Hematopoietic multipotent progenitor cell treated with erythropoietin and hydrocortisone succinate and interleukin-3 and kit ligand, for 15 days (in vitro differentiated cells): ENCODE measurements at regions not wholly inside any gene's neighbourhood (a gene's known extent, or its start where the extent isn't known, plus 50 kb on each side); places are given as distances from the start of the nearest gene placed in this dataset.
"Not testable (repeated sequence)": the region's sequence is repeated elsewhere in the genome, so short reads cannot be mapped to it uniquely, and the experiment has no call there.

Experiments
- DNase-seq: peaks from one replicate; pipeline ENCODE4 v3.0.0-alpha.2; 2015; ENCODE audit warnings: low spot score

DNA sequence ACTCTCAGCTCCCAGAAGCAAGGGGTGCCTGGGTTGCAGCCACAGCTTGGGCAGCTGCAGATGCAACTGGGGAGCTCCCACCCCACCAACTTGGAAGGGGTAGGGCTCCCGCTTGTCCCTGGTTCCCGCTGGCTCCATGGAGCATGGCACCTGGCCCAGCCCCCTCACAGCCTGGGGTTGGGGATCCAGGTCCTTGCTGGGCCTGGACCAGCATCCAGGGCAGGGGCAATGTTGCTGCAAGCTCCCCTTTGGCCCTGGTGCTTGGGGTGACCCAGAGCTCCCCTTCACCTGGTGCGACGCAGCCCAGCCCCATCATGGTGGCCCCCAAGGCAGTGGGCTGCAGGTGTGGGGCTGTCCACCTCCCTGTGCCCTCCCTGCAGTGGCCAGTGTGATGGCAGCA is 99.6 kb upstream of the FRMD4B start:
- DNase-seq = no peak

DNA sequence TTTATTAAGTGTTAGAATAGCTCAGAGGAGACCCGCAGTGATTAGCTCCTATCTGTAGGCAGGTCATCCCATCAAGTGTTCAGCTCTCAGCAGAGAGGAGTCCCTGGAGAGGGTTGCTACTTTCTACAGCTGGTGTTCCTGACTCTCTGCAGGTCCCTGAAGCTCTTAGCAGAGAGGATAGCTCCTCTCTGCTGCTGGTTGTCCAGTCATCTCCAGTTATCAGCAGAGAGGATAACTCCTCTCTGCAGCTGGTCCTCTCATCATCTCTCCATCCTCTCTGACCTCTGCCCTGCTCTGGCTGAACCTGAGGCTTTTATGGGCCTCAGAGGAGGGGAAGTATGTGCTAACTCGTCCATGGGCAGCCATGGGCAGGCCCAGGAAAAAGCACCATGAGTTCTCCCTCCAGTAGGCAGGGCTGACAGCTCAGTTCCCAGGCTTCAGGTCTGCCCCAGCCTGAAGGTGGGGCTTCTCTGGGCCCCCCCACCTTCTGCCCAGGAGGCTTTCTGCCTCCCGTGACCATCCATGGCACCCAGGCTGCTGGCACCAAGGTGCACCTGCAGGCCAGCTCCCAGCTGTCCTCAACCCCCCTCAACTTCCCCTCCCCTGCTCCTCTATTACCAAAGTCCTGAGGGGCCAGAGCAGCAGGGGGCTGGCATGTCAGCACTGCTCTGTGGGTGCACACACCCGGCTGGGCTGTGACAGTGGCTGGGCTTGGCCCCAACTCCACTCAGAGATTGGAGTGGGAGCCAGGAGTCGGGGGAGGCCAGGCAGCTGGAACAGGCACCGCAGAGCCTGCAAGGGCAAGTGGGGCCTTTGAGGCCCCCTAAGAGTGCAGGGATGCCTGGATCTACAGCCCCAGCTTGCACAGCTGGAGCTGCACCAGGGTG is 98.9 kb upstream of the FRMD4B start:
- no peak for DNase-seq

DNA sequence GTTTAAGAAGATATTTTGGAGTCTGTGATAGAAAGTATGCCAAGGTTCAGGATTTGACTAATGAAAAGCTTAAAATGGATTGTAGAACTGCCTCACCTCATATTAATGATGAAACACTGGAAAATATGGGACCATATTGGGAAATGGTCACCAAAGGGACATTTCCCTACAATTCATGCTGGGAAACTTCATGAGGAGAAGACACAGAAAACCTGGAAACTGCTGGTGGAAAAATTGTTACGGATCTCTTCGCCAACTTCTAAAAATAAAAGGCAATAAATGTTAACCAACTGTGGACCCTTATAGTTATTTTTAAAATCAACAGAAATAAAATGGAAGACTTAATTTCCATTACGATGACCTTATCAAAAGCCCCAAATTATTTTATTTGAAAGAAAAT is 97.6 kb upstream of the FRMD4B start:
- DNase-seq = no peak

DNA sequence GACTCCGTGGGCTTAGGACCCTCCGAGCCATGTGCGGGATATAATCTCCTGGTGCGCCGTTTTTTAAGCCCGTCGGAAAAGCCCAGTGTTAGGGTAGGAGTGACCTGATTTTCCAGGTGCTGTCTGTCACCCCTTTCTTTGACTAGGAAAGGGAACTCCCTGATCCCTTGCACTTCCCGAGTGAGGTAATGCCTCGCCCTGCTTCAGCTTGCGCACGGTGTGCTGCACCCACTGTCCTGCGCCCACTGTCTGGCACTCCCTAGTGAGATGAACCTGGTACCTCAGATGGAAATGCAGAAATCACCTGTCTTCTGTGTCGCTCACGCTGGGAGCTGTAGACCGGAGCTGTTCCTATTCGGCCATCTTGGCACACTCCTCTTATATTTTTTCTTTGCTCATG is 95.1 kb upstream of the FRMD4B start:
- DNase-seq = not testable (repeated sequence)

DNA sequence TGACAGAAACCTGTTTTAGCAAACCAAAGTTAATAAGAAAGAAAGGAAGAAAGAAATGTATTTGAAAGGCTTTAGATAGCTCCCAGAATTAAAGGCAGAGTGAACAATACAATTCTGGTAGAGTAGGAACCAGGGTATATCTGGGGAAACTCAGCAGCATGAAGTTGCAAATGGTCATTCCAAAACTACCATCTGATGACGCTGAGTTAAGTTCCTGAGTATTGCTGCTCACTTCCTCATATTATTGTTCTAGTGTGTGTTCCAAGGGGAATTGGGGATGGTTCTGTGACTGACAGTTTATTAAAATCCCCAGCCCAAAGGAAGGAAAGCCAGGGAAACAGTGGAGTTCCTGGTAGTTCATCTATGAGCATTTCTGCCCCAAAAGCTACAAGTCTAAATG is 88.3 kb upstream of the FRMD4B start:
- DNase-seq = no peak

DNA sequence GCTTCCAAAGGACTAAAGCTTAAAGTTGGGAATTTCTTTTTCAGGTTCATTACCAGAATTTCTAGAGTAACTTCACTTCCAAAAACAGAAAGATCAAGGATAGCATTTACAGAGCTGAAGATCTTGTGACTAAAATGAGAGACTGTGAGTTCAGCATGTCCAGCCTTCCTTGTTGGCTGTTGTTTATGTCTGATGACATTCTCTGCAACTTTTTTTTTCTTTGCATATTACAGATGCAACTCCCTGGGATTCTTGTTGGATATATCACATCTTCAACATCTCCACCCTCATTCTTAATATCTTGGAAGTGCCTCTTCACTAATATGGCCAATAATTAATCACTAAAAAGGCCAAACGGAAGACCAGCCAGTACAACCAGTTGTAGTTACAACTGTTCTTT is 86.2 kb upstream of the FRMD4B start:
- no peak for DNase-seq

DNA sequence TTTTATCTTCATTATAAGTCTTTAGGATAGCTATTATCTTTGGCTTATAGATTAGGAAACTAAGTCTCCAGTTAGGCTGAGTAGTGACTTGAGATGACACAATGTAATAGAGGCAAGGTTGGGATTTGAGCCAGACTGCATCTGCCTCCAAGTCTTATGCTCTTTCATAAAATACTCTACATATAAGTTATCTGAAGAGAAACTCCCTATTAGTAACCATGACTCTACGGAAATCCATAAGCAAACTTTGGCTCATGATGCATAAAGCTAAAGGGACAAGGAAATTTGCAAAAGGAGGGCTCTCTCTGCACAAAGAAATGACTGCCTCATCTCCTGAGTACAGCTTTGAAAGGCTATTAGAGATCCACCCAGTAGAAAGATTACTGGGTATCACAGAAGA is 77.6 kb upstream of the FRMD4B start:
- no peak for DNase-seq

DNA sequence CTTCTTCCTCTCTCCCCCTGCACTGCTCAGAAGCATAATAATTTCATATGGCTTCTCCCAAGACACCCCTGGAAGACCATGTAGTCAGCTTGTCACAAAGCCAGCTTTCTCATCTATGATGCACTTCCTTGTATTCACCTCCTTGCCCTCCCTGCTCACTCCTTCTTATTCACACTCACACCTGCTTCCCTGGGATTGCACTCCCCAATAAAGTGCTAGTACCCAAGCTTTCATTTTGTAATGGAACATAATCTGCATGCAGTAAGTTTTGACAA is 76.9 kb upstream of the FRMD4B start:
- DNase-seq = no peak

DNA sequence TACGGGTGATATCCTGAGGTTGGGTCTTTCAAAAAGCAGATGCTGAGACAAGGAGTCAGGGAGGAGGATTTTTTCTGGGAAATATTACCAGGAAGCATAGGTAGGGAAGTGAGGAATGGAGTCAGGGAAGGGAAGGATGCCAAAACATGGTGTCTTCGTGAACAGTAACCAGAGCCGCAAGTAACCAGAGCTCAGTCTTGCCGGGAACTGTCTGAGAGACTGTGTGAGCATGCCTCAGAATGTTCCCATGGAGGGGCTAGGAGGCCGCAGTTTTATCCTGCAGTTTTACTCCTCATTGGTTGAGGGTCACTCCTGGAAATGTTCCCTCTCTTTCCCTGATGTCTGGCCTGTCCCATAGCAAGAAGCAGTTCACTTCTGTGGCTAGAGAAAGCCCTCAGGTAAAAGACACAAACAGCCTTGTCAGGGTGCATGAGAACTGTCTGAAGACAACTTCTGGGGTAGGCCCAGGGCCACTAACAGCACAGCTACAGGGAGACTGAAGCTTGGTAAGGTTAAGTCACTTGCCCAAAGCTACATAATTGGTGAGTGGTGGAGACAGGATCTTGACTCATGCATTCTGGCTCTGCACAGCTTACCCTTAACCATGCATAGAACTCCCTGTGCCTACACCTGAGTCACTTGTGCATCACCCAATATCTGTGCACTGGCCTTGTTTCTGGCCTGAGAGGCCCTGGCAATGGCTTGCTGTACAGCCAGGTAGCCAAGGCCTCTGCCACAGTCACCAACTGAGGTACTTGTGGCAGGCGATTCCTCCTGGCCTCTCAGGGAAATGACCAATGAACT is 76.3 kb upstream of the FRMD4B start:
- DNase-seq = no peak

DNA sequence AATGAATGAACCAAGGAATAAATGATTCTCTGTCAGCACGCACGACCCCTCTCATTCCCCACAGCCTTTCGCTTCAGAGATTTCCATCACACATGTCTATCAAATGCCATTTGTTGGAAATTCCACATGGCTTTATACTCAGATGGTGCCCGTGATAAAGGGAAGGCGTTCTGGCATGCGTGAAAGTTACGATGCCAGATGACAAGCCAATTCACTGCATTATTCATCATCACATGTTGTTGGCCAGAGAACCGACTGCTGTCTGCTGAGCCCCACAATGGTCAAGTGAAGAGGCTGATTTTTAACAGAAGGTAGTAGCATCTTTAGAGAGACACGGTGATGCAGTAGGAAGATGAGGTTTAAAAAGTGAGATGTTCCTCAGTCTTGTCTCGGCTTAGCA is 74.1 kb upstream of the FRMD4B start:
- no peak for DNase-seq

DNA sequence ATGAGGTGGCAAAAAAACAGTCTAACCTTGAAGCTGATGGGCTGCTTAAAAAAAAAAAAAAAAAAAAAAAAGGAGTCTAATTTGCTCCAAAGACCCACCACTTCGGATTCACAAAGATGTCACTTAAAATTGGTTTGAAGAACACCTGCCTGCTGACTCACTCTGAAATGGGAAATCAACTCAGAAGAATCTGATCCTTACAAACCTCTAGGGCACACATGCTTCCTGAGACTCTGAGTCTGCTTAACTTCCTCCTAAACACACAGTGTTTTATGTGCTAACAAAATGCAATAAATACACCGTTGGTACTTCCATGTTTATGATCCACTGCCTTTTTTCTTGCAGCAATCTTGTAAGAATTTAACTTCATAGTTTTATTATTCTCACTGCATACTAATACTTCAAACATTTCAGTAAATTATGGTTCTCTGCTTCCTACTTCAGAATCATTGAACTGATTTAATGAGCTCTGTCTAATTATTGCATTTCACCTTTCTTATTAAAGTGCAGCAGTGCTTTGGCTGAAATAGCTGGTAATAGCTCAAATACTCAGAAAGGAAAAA is 73.0 kb upstream of the FRMD4B start:
- DNase-seq = no peak

DNA sequence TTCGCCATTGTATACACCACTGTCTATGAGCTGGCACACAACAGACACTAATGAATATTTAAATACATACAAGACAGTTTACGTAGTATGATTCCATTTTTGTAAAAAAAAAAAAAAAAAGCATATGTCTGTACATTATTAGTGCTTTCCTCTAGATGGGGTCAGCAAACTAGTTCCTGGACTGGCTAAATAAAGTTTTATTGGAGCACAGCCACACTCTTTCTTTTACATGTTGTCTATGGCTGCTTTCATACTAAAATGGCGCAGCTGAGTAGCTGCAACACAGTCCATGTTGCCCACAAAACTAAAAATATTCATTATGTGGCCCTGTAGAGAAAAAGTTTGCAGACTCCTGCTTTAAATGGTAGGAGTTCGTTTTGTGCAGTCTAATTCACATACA is 70.7 kb upstream of the FRMD4B start:
- DNase-seq = no peak

DNA sequence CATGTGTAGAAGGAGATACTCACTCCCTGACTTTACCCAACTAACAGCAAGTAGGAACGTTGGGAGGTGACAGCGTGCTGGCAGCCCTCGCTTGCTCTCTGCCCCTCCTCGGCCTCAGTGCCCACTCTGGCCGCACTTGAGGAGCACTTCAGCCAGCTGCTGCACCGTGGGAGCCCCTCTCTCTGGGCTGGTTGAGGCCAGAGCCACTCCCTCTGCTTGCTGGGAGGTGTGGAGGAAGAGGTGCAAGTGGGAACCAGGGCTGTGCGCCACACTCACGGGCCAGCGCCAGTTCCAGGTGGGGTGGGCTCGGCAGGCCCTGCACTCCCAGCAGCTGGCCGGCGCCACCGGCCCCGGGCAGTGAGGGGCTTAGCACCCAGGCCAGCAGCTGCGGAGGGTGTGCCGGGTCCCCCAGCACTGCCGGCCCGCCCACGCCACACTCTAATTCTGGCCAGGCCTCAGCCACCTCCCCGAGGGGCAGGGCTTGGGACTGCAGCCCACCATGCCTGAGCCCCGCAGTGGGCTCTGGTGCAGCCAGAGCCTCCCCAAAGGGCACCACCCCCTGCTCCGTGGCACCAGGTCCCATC is 68.4 kb upstream of the FRMD4B start:
- no peak for DNase-seq

DNA sequence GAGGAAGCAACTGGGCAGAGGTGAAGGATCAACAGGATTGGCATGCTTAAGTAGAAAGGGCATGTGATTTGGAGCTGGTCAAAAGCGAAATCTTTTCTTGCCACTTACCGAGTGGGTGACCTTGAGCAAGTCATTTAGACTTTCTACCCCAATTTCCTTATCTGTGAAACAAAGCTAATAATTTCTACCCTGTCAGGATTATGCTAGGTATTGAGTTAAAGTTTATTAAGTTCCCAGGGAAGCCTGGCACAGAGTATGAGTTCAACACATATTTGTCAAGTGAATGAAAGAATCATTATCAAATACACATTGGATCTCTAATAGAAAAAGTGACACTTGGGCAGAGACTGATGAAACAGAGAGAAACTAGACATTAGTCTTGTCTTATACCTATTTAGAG is 66.4 kb upstream of the FRMD4B start:
- no peak for DNase-seq

DNA sequence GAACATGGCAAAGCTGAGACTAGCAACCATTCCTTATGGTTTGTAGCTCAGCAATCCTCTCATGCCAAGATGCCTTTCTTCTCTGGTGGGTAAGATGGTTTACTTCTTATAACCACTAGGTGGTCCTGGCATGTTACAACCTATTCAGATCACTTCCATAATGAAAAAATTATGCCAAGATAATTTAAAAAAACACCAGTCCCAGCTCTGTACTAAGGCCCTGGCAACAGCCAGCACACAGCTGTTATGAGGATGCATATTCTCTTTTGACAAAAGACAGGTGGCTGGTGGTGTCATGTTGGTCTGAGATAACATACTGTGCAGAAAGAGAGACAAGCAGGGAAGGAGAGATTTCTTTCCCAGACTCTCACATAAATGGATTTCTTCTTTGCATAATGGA is 65.7 kb upstream of the FRMD4B start:
- DNase-seq = no peak

DNA sequence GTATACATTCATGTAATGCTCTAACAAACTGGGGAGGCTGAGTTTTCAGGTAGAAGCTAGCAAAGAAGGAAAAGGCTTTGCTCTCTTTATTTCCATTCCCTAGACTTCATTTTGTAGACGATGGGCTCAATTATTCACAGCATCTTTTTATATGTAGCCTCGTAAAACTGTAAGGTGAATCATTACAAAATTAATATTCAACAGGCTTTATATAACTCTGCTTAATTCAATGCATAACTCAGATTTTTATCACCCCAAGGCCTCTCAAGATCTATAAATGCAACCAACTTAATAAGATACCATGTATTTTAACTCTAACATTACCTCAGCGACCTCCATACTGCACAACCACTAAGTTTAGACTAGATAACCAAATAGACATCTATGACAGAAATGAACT is 63.0 kb upstream of the FRMD4B start:
- DNase-seq = no peak

DNA sequence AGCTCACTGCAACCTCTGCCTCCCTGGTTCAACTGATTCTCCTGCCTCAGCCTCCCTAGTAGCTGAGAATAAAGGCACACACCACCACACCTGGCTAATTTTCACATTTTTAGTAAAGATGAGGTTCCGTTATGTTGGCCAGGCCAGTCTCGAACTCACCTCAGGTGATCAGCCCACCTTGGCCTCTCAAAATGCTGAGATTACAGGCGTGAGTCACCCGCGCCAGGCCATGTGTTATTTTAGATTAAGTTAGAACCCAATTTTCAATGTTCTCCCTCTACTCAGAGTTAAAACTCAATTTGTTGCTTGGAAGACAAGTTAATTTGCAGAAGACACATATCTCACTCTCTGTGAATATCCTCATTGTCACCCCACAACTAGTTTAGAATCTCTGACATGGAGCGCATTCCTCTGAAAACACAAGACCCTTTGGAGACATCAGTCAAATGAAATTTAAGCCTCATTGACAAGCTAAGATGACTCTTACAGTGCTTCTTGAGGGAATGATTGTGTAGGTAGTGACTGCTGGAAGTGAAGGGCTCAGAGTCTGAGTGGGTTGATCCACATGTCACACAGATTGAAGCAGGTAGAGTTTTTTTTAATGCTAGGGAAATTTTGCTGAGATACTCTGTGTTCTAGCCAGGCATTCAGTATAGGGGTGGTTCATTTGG is 60.6 kb upstream of the FRMD4B start:
- no peak for DNase-seq

DNA sequence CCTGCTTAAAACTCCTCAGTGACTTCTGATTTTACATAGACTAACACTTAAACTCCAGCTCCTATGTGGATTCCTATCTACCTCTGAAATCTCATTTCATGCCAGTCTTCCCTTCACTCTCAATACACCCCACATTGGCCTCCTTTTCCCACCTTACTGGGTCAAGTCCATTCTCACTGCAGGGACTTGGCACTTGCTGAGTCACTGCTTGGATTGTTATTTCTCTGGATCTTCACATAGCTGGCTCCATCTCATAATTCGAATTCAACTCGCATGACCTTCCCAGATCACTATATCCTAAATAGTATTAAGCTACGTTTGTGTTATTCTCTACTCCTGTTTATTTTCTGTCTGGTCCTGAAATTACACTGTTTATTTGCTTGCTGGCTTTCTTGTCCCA is 59.6 kb upstream of the FRMD4B start:
- no peak for DNase-seq

DNA sequence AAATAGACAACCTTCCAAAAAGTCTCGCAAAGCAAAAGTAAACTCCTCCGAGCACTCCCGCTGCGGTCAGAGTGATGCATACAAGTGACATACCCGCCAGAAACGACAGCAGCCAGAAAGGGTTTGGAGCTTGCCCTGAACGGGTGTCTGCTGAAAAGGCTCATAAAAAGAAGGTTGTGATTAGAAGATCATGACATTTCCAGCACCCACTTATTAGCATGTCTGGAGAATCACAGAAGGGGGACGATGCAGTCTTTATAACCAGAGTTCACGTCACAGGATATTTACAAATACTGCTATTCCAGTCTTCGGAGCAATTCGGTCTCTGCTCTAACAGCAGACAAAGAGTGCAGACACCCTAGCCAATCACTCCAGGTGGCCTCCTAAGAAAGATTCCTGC is 59.1 kb upstream of the FRMD4B start:
- no peak for DNase-seq

DNA sequence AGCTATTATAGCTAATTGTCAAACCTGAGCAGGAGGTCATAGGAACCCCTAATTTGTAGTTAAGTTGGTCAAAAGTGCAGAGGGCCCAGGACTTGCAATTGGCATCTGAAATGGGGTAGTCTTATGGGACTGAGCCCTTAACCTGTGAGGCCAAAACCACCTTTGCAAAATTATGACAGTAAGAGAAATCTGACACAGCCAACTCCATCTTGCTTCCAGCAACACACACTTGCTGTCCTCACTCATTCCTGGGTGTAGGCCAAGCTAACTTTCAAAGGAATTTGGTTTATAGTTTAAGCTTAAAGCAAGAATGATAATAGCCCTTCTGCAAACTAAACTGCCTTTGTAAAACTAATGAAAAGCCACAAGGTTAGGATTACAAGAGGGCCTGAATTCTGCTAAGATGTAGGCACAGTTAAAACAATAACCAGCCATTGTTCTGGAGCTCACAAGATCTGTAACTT is 57.6 kb upstream of the FRMD4B start:
- DNase-seq = no peak

DNA sequence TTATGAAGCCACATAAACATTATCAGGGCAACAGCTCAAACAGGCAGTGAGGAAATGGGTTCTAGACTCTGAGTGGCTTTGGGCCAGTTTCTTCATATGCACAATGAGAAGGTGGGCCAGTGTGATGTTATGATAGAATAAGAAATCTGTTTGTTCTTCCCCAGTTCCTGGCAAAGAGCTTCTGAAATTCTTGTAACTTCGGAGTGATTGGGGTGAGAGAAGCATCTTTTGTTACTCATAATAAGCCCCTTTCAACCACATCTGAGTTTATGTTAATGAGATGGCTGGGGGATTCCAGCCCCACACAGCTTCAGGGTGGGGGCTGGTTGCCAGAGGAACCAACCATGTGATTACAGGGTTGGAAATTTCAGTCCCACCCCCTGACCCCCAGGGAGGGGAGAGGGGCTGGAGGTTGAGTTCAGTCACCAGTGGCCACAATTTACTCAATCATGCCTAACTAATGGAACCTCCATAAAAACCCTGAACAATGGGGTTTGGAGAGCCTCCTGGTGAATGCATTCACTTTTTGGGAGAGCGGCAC is 57.0 kb upstream of the FRMD4B start:
- DNase-seq = no peak

DNA sequence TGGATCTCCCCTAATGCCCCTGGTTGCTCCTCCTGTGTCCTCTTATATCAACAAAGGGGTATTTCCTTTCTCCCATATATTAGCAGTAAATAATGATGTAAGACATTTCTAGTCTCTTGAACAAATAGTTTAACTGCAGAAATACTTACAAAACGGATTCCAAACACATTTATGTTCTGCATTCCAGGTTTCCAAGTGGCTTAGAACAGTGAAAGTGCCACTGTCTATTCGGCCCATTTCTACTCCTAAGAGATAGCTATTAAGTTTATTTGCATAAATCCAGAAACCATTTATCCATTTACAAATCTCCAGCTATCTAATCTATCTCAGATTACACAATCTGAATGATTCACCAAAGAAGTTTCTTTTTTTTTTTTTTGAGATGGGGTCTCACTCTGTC is 55.8 kb upstream of the FRMD4B start:
- no peak for DNase-seq
